Astrocyte (in vitro differentiated cells and primary cell): ENCODE measurements at regions not wholly inside any gene's neighbourhood (a gene's known extent, or its start where the extent isn't known, plus 50 kb on each side); places are given as distances from the start of the nearest gene placed in this dataset.

Source experiments
- EZH2 ChIP-seq: IDR thresholded peaks from 2 replicates; pipeline ENCODE4 v1.6.1; 2012; ENCODE audit warnings: mild to moderate bottlenecking, low read length, inconsistent platforms; ENCODE audit not compliant: insufficient read depth
- TF ChIP-seq, protein P1 (sequence below): IDR thresholded peaks from 2 replicates; pipeline ENCODE4 v1.5.1; 2011; ENCODE audit warnings: low read depth, mild to moderate bottlenecking, inconsistent platforms, low read length, moderate library complexity; ENCODE audit not compliant: insufficient read depth

DNA sequence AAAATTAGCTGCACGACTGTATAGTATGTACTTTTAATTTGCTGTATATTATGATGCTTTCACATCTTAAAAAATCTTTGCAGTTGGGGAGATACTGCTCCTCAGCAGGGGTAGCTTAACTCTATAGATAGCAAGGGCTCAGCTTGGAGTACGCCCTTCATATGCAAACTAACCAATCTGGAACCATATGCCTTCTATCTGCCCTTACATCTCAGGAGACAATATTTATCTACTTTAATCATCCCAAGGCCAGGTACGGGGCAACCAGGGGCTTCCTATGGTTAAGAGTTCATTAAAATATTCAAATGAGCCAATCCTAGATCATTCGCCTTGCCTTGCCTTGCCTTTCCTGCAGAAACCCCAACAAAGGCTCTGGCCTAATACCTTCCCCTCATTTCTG lies 204.1 kb upstream of the ZBTB20 start:
- TF ChIP-seq, protein P1, sequence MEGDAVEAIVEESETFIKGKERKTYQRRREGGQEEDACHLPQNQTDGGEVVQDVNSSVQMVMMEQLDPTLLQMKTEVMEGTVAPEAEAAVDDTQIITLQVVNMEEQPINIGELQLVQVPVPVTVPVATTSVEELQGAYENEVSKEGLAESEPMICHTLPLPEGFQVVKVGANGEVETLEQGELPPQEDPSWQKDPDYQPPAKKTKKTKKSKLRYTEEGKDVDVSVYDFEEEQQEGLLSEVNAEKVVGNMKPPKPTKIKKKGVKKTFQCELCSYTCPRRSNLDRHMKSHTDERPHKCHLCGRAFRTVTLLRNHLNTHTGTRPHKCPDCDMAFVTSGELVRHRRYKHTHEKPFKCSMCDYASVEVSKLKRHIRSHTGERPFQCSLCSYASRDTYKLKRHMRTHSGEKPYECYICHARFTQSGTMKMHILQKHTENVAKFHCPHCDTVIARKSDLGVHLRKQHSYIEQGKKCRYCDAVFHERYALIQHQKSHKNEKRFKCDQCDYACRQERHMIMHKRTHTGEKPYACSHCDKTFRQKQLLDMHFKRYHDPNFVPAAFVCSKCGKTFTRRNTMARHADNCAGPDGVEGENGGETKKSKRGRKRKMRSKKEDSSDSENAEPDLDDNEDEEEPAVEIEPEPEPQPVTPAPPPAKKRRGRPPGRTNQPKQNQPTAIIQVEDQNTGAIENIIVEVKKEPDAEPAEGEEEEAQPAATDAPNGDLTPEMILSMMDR, result no peak
- no peak for TF ChIP-seq EZH2
